ENCODE measurements at regions not wholly inside any gene's neighbourhood (a gene's known extent, or its start where the extent isn't known, plus 50 kb on each side); places are given as distances from the start of the nearest gene placed in this dataset.

DNA sequence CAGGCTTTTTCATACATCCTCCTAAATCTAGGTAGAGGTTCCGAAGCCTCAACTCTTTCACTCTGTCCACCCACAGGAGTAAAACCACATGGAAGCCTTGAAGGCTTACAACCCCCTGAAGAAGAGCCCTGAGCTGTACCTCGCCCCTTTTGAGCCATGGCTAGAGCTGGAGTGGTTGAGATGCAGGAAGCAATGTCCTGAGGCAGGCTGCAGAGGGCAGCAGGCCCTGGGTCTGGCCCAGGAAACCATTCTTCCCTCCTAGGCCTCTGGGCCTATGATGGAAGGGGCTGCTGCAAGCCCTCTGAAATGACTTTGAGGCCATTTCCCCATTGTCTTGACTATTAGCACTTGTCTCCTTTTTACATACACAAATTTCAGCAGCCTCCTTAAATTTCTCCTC lies 1503.0 kb downstream of the KCNT2 start:
- TF ChIP-seq, protein P1, sequence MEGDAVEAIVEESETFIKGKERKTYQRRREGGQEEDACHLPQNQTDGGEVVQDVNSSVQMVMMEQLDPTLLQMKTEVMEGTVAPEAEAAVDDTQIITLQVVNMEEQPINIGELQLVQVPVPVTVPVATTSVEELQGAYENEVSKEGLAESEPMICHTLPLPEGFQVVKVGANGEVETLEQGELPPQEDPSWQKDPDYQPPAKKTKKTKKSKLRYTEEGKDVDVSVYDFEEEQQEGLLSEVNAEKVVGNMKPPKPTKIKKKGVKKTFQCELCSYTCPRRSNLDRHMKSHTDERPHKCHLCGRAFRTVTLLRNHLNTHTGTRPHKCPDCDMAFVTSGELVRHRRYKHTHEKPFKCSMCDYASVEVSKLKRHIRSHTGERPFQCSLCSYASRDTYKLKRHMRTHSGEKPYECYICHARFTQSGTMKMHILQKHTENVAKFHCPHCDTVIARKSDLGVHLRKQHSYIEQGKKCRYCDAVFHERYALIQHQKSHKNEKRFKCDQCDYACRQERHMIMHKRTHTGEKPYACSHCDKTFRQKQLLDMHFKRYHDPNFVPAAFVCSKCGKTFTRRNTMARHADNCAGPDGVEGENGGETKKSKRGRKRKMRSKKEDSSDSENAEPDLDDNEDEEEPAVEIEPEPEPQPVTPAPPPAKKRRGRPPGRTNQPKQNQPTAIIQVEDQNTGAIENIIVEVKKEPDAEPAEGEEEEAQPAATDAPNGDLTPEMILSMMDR (IDR thresholded peaks at IDR 0.05; ENCODE audit: low read length) = no peak
- TF ChIP-seq EZH2 (IDR thresholded peaks at IDR 0.05; ENCODE audit: borderline replicate concordance, low read length) = no peak
